T-helper 1 cell treated with Interleukin-12 subunit alpha and Interleukin-12 subunit beta and Interleukin-4 antibody, amounts not matched to agents 30 ng/mL and 1 ng/mL, for 36 hours (primary cell): ENCODE measurements at regions not wholly inside any gene's neighbourhood (a gene's known extent, or its start where the extent isn't known, plus 50 kb on each side); places are given as distances from the start of the nearest gene placed in this dataset.
"Not testable (repeated sequence)": the region's sequence is repeated elsewhere in the genome, so short reads cannot be mapped to it uniquely, and the experiment has no call there.

Experiments used
- intact Hi-C: fragments of 100-400 bp; cut with micrococcal nuclease; formaldehyde crosslinking; loops from one replicate; pipeline ENCODE4 v1.15.1; 2024

GRCh38 chr15:38928431-38928830, 363.8 kb upstream of the RASGRP1 start:
- intact Hi-C loops: no loop called here

GRCh38 chr15:38930851-38931572, 366.4 kb upstream of the RASGRP1 start:
- intact Hi-C loops: no loop called here

DNA sequence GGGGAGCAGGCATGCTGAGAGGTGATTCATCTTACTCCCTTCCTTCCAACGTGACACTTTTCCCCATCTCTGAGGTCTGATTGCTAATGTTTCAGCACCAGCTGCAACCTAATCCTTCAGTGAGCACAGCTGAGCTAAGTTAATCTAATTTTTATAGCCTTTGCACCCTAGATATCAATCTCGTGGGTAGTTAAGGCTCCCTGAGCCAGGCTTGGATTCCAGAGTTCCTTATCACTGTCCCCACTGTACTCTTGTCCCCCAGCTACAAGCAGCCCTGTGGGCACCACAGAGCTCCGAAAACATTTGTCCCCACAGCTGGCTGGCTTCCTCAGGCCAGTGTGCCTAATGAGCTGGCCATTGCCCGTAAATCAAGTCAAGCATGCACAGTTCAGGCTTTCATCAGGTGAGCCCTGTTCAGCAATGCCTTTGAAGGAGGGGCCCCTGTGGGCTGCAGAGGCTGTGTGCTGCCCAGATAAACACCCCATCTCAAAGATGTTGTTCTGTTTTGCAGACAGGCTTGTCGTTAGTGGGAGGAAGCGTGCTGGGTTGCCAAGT, 376.9 kb upstream of the RASGRP1 start:
- intact Hi-C loops: no loop called here

- intact Hi-C loops: no loop called here
These were observed 379.9 kb upstream of the RASGRP1 start for GRCh38 chr15:38944536-38944935.

- intact Hi-C loops: no loop called here
These were observed 381.1 kb upstream of the RASGRP1 start for GRCh38 chr15:38945551-38946298.

DNA sequence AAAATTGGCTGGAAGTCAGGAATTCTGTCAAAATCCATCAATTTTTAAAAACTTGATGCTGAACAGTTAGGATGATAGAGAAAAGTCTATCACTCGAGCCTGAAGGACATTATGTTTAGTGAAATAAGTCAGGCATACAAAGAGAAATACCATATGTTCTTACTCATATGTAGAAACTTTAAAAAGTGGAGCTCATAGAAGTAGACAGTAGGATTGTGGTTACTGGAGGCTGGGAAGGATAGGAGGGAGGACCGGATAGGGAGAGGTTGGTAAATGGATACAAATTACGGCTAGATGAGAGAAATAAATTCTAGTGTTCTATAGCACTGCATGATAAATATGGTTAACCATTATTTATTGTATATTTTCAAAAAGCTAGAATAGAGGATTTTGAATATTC, 389.5 kb upstream of the RASGRP1 start:
- intact Hi-C loops: no loop called here

DNA sequence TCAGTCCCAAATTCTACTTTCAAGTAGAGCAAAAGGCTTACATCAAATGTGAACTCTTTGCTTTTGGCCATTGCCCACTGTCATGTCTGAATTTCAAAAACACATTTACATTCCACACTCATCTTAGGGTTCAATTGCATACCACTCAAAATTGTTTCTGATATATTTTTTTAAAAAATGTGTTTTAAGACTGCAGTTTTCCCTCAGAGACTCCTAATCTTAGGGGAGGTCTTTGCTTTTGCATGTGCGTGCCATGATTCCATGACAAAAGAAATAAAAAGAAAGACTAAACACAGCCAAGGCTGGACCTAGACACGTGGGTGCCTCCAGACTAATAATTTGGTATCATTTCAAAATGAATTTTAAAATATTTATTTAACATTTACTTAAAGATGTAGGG, 396.8 kb upstream of the RASGRP1 start:
- intact Hi-C loops: no loop called here

DNA sequence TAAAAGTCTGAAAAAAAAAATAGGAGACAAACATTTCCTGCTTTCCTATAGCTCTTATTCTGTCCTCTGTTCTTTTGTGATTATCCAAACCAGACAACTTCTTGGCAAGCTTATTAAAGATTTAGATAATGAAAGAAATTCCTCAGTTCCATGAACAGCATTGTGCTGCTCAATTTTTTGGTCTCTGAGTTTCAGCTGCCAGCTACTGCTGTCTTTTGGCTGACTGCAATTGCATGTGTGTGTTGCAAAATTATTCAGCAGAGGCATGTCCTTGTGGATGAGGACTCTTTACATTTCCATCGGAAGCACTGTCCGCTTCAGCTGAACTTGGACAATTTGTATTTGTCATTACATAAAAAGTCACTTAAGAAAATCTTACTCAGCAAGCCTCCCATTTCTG, 397.3 kb upstream of the RASGRP1 start:
- intact Hi-C loops: no loop called here

GRCh38 chr15:38972831-38973230, 408.2 kb upstream of the RASGRP1 start:
- intact Hi-C loops: no loop called here

DNA sequence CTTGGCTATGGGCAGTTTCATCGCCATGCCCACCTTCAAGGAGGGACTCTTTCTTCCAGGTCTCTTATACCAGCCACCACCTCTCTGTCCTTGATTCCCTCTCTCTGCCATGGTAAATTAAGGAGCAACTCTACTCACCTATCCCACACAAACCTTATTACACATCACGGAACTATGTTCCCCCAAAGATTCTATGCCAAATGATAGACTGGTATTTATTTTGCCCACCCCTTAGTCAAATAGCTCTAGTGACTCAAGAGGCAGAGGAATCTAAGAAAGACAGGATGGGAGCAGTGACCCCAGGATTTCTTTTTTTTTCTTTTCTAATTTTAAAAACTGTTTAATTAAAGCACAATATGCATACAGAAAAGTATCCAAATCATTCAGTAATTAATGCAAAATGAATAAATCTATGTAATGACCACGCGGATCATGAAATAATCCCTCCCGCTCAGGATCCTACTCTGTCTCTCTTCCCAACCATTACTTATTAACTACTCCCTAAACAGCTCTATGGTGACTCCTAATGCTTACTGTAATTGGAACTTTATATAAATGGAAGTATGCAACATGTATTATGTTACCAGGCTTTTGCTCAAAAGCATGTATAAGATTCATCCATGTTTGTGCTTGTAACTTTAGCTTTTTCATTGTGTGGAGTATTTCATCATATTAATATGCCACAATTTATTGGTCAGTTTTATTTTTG, 410.8 kb upstream of the RASGRP1 start:
- intact Hi-C loops: no loop called here

GRCh38 chr15:38991126-38991525, 426.5 kb upstream of the RASGRP1 start:
- intact Hi-C loops: no loop called here

GRCh38 chr15:38991701-38992100, 427.1 kb upstream of the RASGRP1 start:
- intact Hi-C loops: no loop called here

GRCh38 chr15:38992506-38992905, 427.9 kb upstream of the RASGRP1 start:
- intact Hi-C loops: no loop called here

DNA sequence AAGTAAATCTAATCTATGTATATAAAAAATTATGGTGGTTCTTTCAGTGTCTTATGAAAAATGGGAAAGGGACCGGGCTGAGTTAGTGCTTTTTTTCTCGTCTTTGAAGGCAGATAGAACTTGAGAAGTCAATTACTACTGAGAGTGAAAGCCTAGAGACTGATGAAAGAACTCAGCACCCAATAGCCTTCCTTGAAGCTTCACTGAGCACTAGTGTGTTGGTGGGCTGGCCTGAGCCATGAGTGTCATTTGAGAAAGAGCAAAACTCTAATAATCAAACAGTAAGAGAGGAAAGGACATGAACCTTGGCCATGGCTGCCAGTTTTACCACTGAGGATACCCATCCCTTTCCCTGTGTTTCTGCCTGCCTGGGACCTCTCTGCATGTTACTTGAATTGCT, 428.3 kb upstream of the RASGRP1 start:
- intact Hi-C loops: no loop called here

GRCh38 chr15:38994310-38994709, 429.7 kb upstream of the RASGRP1 start:
- intact Hi-C loops: no loop called here

DNA sequence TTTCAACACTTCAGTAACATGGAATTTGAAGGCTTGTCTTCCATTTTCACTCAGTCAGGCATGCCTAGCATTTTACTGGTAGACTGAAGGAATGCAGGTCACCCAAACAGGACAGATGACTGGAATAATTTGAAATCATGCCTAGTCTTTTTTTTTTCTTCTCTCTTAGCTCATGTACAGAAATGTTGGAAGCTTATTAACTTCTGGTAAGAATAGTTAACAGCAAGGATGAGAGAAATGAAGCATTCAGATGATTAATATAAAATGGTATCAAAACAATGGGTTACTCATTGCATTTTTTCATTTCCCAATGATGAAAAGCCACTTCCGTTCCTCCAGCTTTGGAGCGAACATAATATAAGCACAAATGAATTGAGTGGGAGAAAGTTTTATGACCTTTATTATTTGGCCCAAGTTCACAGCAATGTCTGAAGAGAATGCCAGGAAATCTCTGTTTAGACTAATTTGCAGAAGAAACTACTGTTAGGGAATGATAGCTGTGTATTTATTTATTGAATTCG, 431.6 kb upstream of the RASGRP1 start:
- intact Hi-C loops: no loop called here

- intact Hi-C loops: no loop called here
These were observed 433.2 kb upstream of the RASGRP1 start for GRCh38 chr15:38997841-38998240.

DNA sequence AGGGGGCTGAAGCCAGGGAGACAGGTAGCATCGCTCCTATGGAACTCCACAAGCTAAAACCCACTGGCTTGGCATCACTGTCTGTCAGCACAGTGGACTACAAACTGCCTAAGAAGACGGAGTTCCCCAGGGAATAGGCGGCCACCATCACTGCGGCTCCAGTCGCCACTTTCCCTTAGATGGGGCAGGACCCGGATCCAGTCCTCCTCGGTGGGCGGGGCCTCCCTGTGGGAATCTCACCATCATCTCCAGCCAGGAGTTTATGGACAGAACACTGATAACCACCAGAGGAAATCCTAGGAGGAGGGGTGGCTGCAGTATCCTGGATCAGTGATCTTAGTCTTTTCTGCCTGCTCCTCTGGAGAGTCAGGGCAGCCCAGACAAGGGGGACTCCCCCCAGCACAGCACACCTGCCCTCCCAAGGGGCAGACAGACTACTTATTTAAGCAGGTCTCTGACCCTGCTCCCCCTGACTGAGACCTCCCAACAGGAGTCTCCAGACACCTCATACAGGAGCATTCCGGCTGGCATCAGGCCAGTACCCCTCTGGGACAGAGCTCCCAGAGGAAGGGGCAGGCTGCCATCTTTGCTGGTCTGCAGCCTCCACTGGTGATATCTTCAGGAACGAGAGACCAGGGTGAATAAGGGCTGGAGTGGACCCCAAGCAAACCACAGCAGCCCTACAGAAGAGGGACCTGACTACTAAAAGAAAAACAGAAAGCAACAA, 435.6 kb upstream of the RASGRP1 start:
- intact Hi-C loops: no loop called here

- intact Hi-C loops: no loop called here
These were observed 445.1 kb upstream of the RASGRP1 start for GRCh38 chr15:39009740-39010139.

- intact Hi-C loops: not testable (repeated sequence)
These were observed 446.5 kb upstream of the RASGRP1 start for GRCh38 chr15:39011066-39011465.

DNA sequence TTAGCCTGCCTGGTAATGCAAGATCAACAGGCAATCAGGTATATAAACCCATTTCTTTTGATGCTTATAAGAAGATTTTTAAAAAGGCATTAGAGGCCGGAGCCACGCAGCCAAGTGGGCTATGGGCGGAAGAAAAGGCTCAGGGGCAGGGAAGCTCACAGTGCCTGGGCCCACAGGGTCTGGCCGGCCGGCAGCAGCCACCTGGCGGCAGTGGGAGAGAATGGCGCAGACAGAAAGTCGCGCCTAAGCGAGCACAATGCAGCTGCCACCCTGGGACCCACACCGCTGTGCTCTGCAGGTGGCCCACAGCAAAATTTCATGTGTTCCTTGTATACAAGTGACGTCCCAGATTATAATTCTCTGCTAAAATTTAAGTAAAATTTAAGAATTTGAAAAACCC, 448.6 kb upstream of the RASGRP1 start:
- intact Hi-C loops: no loop called here
